Chondrocyte (in vitro differentiated cells): ENCODE measurements at regions not wholly inside any gene's neighbourhood (a gene's known extent, or its start where the extent isn't known, plus 50 kb on each side); places are given as distances from the start of the nearest gene placed in this dataset.

Experiments used
- DNase-seq: peaks from one replicate; pipeline ENCODE4 v3.0.0; 2021; ENCODE audit warnings: mixed read lengths, low spot score
- H3K27ac Mint-ChIP-seq: one replicate; pipeline ENCODE4 v1.8.0; 2021; ENCODE audit warnings: mild to moderate bottlenecking, moderate library complexity, mixed read lengths; ENCODE audit not compliant: unreplicated experiment
- H3K27me3 Mint-ChIP-seq: 2 replicates; pipeline ENCODE4 v1.8.0; 2021; ENCODE audit warnings: low read depth, mixed read lengths
- H3K36me3 Mint-ChIP-seq: 2 replicates; pipeline ENCODE4 v1.8.0; 2021; ENCODE audit warnings: low read depth, mixed read lengths
- H3K4me1 Mint-ChIP-seq: 2 replicates; pipeline ENCODE4 v1.8.0; 2021; ENCODE audit warnings: low read depth, mild to moderate bottlenecking, mixed read lengths
- H3K4me3 Mint-ChIP-seq: one replicate; pipeline ENCODE4 v1.8.0; 2021; ENCODE audit warnings: mild to moderate bottlenecking, moderate library complexity, mixed read lengths; ENCODE audit not compliant: unreplicated experiment
- H3K9me3 Mint-ChIP-seq: 2 replicates; pipeline ENCODE4 v1.8.0; 2021; ENCODE audit warnings: low read depth, mixed read lengths
- CTCF ChIP-seq: fragments of 200-600 bp; sonication (generic); IDR thresholded peaks from 2 replicates; pipeline ENCODE4 v1.5.0; 2021; ENCODE audit warnings: antibody characterized with exemption, mild to moderate bottlenecking, moderate library complexity

GRCh38 chr9:82665324-82665723 lies 397.6 kb downstream of the RASEF start:
- H3K4me3 Mint-ChIP-seq = no peak overlapping the region
- peaks cover 3% of the 10 kb centered on the region for H3K9me3 Mint-ChIP-seq
- H3K36me3 Mint-ChIP-seq = no peaks in the 10 kb centered on the region
- H3K27me3 Mint-ChIP-seq = no peaks in the 10 kb centered on the region
- no peaks in the 10 kb centered on the region for H3K4me1 Mint-ChIP-seq
- TF ChIP-seq CTCF = no peak
- no peak for DNase-seq
- no peak overlapping the region for H3K27ac Mint-ChIP-seq

GRCh38 chr9:82668689-82669199 lies 394.2 kb downstream of the RASEF start:
- Mint-ChIP-seq H3K27ac (no peak overlapping the region), H3K4me1 (no peaks in the 10 kb centered on the region), H3K36me3 (no peaks in the 10 kb centered on the region), H3K9me3 (peaks cover 3% of the 10 kb centered on the region), H3K4me3 (no peak overlapping the region), H3K27me3 (no peaks in the 10 kb centered on the region)
- DNase-seq = no peak
- TF ChIP-seq CTCF = no peak

- Mint-ChIP-seq H3K4me3 (no peak overlapping the region), H3K9me3 (no peaks in the 10 kb centered on the region), H3K27me3 (no peaks in the 10 kb centered on the region), H3K4me1 (no peaks in the 10 kb centered on the region), H3K36me3 (no peaks in the 10 kb centered on the region), H3K27ac (no peak overlapping the region)
- no peak for TF ChIP-seq CTCF
- DNase-seq = no peak
Measured at GRCh38 chr9:82670000-82670399, 392.9 kb downstream of the RASEF start.

- no peaks in the 10 kb centered on the region for H3K27me3 Mint-ChIP-seq
- H3K4me3 Mint-ChIP-seq = no peak overlapping the region
- H3K27ac Mint-ChIP-seq = no peak overlapping the region
- TF ChIP-seq CTCF = no peak
- no peaks in the 10 kb centered on the region for H3K36me3 Mint-ChIP-seq
- no peaks in the 10 kb centered on the region for H3K9me3 Mint-ChIP-seq
- DNase-seq = no peak
- no peaks in the 10 kb centered on the region for H3K4me1 Mint-ChIP-seq
Measured at GRCh38 chr9:82670726-82671125, 392.2 kb downstream of the RASEF start.

- DNase-seq = no peak
- no peak overlapping the region for H3K4me3 Mint-ChIP-seq
- no peaks in the 10 kb centered on the region for H3K9me3 Mint-ChIP-seq
- no peaks in the 10 kb centered on the region for H3K36me3 Mint-ChIP-seq
- H3K27ac Mint-ChIP-seq = no peak overlapping the region
- H3K4me1 Mint-ChIP-seq = no peaks in the 10 kb centered on the region
- no peaks in the 10 kb centered on the region for H3K27me3 Mint-ChIP-seq
- no peak for TF ChIP-seq CTCF
Measured at GRCh38 chr9:82673201-82673600, 389.7 kb downstream of the RASEF start.
